H1 (cell line): ENCODE measurements at regions not wholly inside any gene's neighbourhood (a gene's known extent, or its start where the extent isn't known, plus 50 kb on each side); places are given as distances from the start of the nearest gene placed in this dataset.

Experiments
- ASH2L ChIP-seq: fragments of 200-600, 300-600 bp; sonication (generic); IDR thresholded peaks from one replicate; pipeline ENCODE4 v1.7.1; 2017; ENCODE audit warnings: low read length
- BACH1 ChIP-seq: IDR thresholded peaks from 2 replicates; pipeline ENCODE4 v1.6.1; 2012; ENCODE audit warnings: low read length, improper control_type of control experiment
- BCL11A ChIP-seq, 2 experiments: IDR thresholded peaks; one replicate each; pipeline ENCODE4 v1.6.1; 2011; ENCODE audit warnings: low read depth in 2 of 2, low read length in 2 of 2, mild to moderate bottlenecking in 2 of 2
- BRCA1 ChIP-seq: IDR thresholded peaks from 2 replicates; pipeline ENCODE4 v1.6.1; 2012; ENCODE audit warnings: low read depth, low read length, improper control_type of control experiment
- CHD2 ChIP-seq: IDR thresholded peaks from 2 replicates; pipeline ENCODE4 v1.6.1; 2012; ENCODE audit warnings: low read length, improper control_type of control experiment
- CREB1 ChIP-seq: IDR thresholded peaks from 2 replicates; pipeline ENCODE4 v1.6.1; 2012; ENCODE audit warnings: inconsistent platforms
- EP300 ChIP-seq, 2 experiments: IDR thresholded peaks; 1 replicate in 1 of 2; 2 replicates in 1 of 2; pipeline ENCODE4 v1.6.1; 2011 to 2012; ENCODE audit warnings: low read depth in 2 of 2, low read length in 2 of 2, mild to moderate bottlenecking in 2 of 2, borderline replicate concordance in 1 of 2, inconsistent platforms in 1 of 2, moderate library complexity in 1 of 2
- HDAC2 ChIP-seq, 2 experiments: fragments of 300-600 bp in 1 of 2; sonication (generic) in 1 of 2; IDR thresholded peaks; 2 replicates each; pipeline ENCODE4 v1.6.1; 2011 to 2012; ENCODE audit warnings: low read depth in 2 of 2, low read length in 2 of 2, mild to moderate bottlenecking in 2 of 2, moderate library complexity in 2 of 2, borderline replicate concordance in 1 of 2, inconsistent platforms in 1 of 2
- HDAC6 ChIP-seq: IDR thresholded peaks from one replicate; pipeline ENCODE4 v1.7.1; 2012; ENCODE audit warnings: low read depth, mild to moderate bottlenecking, inconsistent platforms, low read length, moderate library complexity
- JUN ChIP-seq: IDR thresholded peaks from 2 replicates; pipeline ENCODE4 v1.6.1; 2011; ENCODE audit warnings: low read depth, mild to moderate bottlenecking, improper control_type of control experiment, low read length
- JUND ChIP-seq: IDR thresholded peaks from 2 replicates; pipeline ENCODE4 v1.6.1; 2011; ENCODE audit warnings: mild to moderate bottlenecking, improper control_type of control experiment, low read length
- KDM1A ChIP-seq: fragments of 200-600, 300-600 bp; sonication (generic); IDR thresholded peaks from 2 replicates; pipeline ENCODE4 v1.7.1; 2016; ENCODE audit warnings: mild to moderate bottlenecking, low read length, borderline replicate concordance
- NRF1 ChIP-seq: IDR thresholded peaks from 2 replicates; pipeline ENCODE4 v1.6.1; 2011; ENCODE audit warnings: mild to moderate bottlenecking, low read depth, low read length, improper control_type of control experiment
- PHF8 ChIP-seq: fragments of 200-600 bp; sonication (generic); conservative IDR thresholded peaks from 2 replicates; pipeline ENCODE4 v1.7.1; 2012; ENCODE audit warnings: low read depth, mild to moderate bottlenecking, inconsistent platforms, low read length, moderate library complexity
- POU5F1 ChIP-seq: IDR thresholded peaks from 2 replicates; pipeline ENCODE4 v1.6.1; 2011; ENCODE audit warnings: low read depth, mild to moderate bottlenecking, low read length, moderate library complexity
- RFX5 ChIP-seq: IDR thresholded peaks from 2 replicates; pipeline ENCODE4 v1.6.1; 2011; ENCODE audit warnings: low read depth, low read length, improper control_type of control experiment, borderline replicate concordance
- SP2 ChIP-seq: IDR thresholded peaks from 2 replicates; pipeline ENCODE4 v1.6.1; 2012; ENCODE audit warnings: mild to moderate bottlenecking, low read length, inconsistent platforms
- TAF7 ChIP-seq: optimal IDR thresholded peaks from 2 replicates; pipeline ENCODE3; 2011; ENCODE audit warnings: low read depth, mild to moderate bottlenecking, inconsistent platforms, low read length, moderate library complexity, borderline replicate concordance
- TEAD4 ChIP-seq: IDR thresholded peaks from 2 replicates; pipeline ENCODE4 v1.6.1; 2012; ENCODE audit warnings: low read depth, low read length, inconsistent platforms, mixed read lengths
- YY1 ChIP-seq: IDR thresholded peaks from 2 replicates; pipeline ENCODE4 v1.6.1; 2011; ENCODE audit warnings: low read depth, mild to moderate bottlenecking, low read length
- ZNF274 ChIP-seq: IDR thresholded peaks from 2 replicates; pipeline ENCODE4 v1.7.0; 2012; ENCODE audit warnings: low read length, borderline replicate concordance; ENCODE audit errors: extremely low read depth
- TF ChIP-seq, protein P1 (sequence below), 3 experiments: IDR thresholded peaks; 1 replicate in 2 of 3; 2 replicates in 1 of 3; pipeline versions ENCODE4 v1.5.1 to v1.6.1; 2011; ENCODE audit warnings: low read length in 3 of 3, mild to moderate bottlenecking in 3 of 3, inconsistent platforms in 2 of 3, low read depth in 1 of 3, moderate library complexity in 1 of 3; ENCODE audit not compliant: insufficient read depth in 1 of 3; ENCODE audit errors: control extremely low read depth in 1 of 3
- TF ChIP-seq, protein P2 (sequence below): IDR thresholded peaks from 2 replicates; pipeline ENCODE4 v1.6.1; 2011; ENCODE audit warnings: low read depth, mild to moderate bottlenecking, low read length; ENCODE audit not compliant: insufficient read depth

DNA sequence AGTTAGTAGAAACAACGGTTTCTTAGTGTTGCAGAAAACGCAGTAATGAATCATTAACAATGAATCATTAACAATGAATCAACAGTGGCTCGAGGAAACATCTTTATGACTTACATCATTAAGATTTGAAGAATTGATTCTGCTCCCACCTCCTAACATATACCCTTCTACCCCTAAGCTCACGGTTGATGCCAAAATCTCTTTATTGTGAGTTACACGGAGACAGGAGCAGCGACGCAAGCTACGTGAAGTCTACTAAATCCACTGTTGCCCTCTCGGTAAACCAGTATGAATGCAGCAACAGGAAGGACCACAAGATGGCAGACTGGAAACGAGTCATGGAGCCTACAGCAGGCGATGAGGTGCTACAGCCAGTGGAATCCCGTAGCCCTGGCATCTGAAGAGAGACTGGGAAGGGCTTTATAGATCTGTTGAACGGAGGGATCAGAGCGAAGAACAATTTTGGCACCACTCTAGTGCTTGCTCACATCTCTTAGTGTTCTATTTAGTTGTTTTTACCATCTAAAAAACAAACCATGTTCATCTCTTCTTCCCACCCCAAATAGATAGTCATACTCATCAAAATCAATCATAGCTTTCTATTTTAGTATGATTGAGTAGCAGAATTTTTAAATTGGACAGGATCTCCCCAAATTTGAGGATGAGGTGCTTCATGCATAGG lies 332.7 kb downstream of the DUSP6 start (continued):
- TF ChIP-seq, protein P1, sequence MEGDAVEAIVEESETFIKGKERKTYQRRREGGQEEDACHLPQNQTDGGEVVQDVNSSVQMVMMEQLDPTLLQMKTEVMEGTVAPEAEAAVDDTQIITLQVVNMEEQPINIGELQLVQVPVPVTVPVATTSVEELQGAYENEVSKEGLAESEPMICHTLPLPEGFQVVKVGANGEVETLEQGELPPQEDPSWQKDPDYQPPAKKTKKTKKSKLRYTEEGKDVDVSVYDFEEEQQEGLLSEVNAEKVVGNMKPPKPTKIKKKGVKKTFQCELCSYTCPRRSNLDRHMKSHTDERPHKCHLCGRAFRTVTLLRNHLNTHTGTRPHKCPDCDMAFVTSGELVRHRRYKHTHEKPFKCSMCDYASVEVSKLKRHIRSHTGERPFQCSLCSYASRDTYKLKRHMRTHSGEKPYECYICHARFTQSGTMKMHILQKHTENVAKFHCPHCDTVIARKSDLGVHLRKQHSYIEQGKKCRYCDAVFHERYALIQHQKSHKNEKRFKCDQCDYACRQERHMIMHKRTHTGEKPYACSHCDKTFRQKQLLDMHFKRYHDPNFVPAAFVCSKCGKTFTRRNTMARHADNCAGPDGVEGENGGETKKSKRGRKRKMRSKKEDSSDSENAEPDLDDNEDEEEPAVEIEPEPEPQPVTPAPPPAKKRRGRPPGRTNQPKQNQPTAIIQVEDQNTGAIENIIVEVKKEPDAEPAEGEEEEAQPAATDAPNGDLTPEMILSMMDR (IDR thresholded peaks at IDR 0.05; ENCODE audit: control extremely low read depth in 1 of 3, insufficient read depth in 1 of 3, low read depth in 1 of 3, low read length in 3 of 3) = peak; percentile 72 to 97 (median 96)
- TF ChIP-seq SP2 (no peak), KDM1A (no peak), ASH2L (no peak), BRCA1 (no peak), EP300 (IDR thresholded peaks at IDR 0.05; ENCODE audit: borderline replicate concordance in 1 of 2, low read depth in 2 of 2, low read length in 2 of 2) (no peak), ZNF274 (no peak), TAF7 (no peak), POU5F1 (no peak), PHF8 (no peak), CREB1 (no peak), JUND (0 out of 2 replicates have a peak, but pooled peaks have one; percentile 17), BCL11A (IDR thresholded peaks at IDR 0.05; ENCODE audit: low read depth in 2 of 2, low read length in 2 of 2) (no peak), HDAC6 (no peak), RFX5 (no peak), JUN (no peak), NRF1 (no peak), TEAD4 (peak; percentile 53; the same call in 1 of the 2 replicates), BACH1 (no peak), HDAC2 (IDR thresholded peaks at IDR 0.05; ENCODE audit: borderline replicate concordance in 1 of 2, low read depth in 2 of 2, low read length in 2 of 2) (no peak), YY1 (0 out of 2 replicates have a peak, but pooled peaks have one; percentile 45), CHD2 (no peak)
- TF ChIP-seq, protein P2, sequence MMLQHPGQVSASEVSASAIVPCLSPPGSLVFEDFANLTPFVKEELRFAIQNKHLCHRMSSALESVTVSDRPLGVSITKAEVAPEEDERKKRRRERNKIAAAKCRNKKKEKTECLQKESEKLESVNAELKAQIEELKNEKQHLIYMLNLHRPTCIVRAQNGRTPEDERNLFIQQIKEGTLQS = no peak
